ENCODE measurements at regions not wholly inside any gene's neighbourhood (a gene's known extent, or its start where the extent isn't known, plus 50 kb on each side); places are given as distances from the start of the nearest gene placed in this dataset.

DNA sequence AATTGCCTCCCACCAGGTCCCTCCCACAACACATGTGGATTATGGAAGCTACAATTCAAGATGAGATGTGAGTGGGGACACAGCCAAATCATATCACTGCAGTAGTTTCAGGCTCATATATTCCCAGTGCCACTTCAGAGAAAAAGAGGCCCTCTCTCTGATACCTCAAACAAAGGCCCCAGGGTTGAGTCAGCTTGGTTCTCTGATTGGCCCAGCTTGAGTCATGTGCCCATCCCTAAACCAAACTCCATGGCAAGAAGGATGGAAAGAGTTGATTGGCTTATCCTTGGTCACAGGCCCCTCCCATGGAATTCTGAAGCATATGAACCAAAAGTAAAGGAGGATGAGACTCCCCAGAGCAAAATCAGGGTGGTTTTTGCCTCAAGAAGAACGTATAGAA lies 75.9 kb upstream of the IRX6 start:
- Histone ChIP-seq H3K4me1 (ENCODE audit: low read depth) (no peaks in the 10 kb centered on the region), H3K9me3 (ENCODE audit: low read depth) (no peaks in the 10 kb centered on the region), H3K4me3 (no peak overlapping the region), H3K27ac (no peak overlapping the region), H3K36me3 (no peaks in the 10 kb centered on the region), H3K27me3 (no peaks in the 10 kb centered on the region)
- TF ChIP-seq, protein P1, sequence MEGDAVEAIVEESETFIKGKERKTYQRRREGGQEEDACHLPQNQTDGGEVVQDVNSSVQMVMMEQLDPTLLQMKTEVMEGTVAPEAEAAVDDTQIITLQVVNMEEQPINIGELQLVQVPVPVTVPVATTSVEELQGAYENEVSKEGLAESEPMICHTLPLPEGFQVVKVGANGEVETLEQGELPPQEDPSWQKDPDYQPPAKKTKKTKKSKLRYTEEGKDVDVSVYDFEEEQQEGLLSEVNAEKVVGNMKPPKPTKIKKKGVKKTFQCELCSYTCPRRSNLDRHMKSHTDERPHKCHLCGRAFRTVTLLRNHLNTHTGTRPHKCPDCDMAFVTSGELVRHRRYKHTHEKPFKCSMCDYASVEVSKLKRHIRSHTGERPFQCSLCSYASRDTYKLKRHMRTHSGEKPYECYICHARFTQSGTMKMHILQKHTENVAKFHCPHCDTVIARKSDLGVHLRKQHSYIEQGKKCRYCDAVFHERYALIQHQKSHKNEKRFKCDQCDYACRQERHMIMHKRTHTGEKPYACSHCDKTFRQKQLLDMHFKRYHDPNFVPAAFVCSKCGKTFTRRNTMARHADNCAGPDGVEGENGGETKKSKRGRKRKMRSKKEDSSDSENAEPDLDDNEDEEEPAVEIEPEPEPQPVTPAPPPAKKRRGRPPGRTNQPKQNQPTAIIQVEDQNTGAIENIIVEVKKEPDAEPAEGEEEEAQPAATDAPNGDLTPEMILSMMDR (IDR thresholded peaks at IDR 0.05; ENCODE audit: low read depth, low read length): no peak
- no peak for DNase-seq (ENCODE audit: low read depth in 1 of 2, low spot score in 1 of 2)

DNA sequence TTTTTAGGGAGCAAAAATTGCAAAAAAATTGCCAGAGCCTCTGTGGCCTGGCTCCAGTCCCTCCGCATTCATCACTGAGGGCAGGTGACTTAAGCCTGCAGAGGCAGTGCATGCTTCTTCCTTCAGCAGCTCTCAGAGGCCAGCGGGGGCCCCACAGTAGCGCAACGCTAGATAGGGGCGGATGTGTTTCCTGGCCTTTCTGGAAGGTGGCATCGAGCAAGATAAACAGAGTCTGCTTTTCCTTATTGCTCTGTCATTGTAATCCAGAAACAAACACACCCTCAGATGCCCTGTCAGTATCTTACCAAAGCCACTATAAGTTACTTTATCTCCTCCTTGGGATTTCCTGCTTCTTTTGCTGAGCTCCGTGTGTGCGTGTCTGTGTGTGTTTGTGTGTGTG lies 75.5 kb upstream of the IRX6 start:
- Histone ChIP-seq H3K27me3 (no peaks in the 10 kb centered on the region), H3K4me3 (no peak overlapping the region), H3K4me1 (ENCODE audit: low read depth) (no peaks in the 10 kb centered on the region), H3K36me3 (no peaks in the 10 kb centered on the region), H3K9me3 (ENCODE audit: low read depth) (no peaks in the 10 kb centered on the region), H3K27ac (no peak overlapping the region)
- peak in 1 of 2 donors; percentile 32 for DNase-seq (ENCODE audit: low read depth in 1 of 2, low spot score in 1 of 2)
- TF ChIP-seq, protein P1 (IDR thresholded peaks at IDR 0.05; ENCODE audit: low read depth, low read length): no peak

DNA sequence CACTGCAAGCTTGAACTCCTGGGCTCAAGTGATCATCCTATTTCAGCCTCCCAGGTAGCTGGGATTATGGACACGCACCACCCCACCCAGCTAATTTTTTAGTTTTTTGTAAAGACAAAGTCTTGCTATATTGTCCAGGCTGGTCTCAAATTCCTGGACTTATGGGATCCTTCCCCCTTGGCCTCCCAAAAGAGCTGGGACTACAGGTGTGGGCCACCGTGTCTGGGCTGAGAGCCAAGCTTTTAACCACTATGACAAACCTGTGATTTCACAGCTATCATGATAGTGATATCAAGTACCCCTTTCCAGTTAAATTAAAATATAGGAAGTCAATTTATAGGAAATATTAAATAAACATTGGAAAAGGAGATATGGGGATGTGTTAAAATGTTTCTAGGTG lies 74.6 kb upstream of the IRX6 start:
- no peak for DNase-seq (ENCODE audit: low read depth in 1 of 2, low spot score in 1 of 2)
- Histone ChIP-seq H3K27me3 (no peaks in the 10 kb centered on the region), H3K4me1 (ENCODE audit: low read depth) (no peaks in the 10 kb centered on the region), H3K4me3 (no peak overlapping the region), H3K9me3 (ENCODE audit: low read depth) (no peaks in the 10 kb centered on the region), H3K27ac (no peak overlapping the region), H3K36me3 (no peaks in the 10 kb centered on the region)
- TF ChIP-seq, protein P1 (IDR thresholded peaks at IDR 0.05; ENCODE audit: low read depth, low read length): no peak

DNA sequence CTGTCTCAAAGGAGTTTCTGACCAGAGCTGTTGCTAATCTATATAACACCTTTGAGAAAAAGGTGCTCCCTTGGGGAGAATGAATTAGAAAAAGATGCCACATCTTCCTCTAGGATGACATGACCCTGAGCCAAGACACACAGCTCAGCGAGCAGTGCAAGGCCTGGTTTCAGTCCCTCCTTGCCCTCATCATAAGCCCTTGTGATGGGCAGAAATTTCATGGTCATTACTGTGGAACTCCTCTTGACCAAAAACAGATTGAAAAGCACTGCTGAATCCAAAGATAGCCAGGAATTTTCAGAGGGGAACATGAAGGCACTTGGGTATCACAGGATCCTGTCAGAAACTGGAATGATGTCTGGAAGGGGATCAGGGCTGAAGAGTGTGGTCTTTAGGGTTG lies 74.1 kb upstream of the IRX6 start:
- TF ChIP-seq, protein P1 (IDR thresholded peaks at IDR 0.05; ENCODE audit: low read depth, low read length): no peak
- Histone ChIP-seq H3K4me1 (ENCODE audit: low read depth) (no peaks in the 10 kb centered on the region), H3K9me3 (ENCODE audit: low read depth) (no peaks in the 10 kb centered on the region), H3K27me3 (no peaks in the 10 kb centered on the region), H3K4me3 (no peak overlapping the region), H3K27ac (no peak overlapping the region), H3K36me3 (no peaks in the 10 kb centered on the region)
- DNase-seq (ENCODE audit: low read depth in 1 of 2, low spot score in 1 of 2): no peak

DNA sequence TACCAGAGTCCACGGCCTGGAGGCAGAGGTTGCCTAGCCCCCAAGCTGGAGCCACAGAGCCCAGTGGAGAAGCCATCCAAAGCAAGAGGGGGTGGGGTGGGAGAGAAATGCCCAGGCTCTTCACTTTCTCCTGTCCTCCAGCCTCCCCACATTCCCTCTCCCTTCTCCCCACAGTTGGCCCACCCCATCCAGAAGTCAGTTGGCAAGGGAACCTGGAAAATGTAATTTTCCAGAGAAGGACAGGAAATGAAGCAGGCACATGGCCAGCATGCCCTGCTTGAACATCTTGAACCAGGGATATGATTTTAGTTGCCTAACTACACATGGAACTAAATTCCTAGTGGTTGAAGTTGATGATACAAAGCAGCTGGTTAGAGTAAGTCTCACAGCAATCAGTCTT lies 73.3 kb upstream of the IRX6 start:
- Histone ChIP-seq H3K9me3 (ENCODE audit: low read depth) (no peaks in the 10 kb centered on the region), H3K27me3 (no peaks in the 10 kb centered on the region), H3K27ac (no peak overlapping the region), H3K36me3 (no peaks in the 10 kb centered on the region), H3K4me3 (no peak overlapping the region), H3K4me1 (ENCODE audit: low read depth) (no peaks in the 10 kb centered on the region)
- peak in 1 of 2 donors; percentile 21 for DNase-seq (ENCODE audit: low read depth in 1 of 2, low spot score in 1 of 2)
- TF ChIP-seq, protein P1 (IDR thresholded peaks at IDR 0.05; ENCODE audit: low read depth, low read length): no peak

DNA sequence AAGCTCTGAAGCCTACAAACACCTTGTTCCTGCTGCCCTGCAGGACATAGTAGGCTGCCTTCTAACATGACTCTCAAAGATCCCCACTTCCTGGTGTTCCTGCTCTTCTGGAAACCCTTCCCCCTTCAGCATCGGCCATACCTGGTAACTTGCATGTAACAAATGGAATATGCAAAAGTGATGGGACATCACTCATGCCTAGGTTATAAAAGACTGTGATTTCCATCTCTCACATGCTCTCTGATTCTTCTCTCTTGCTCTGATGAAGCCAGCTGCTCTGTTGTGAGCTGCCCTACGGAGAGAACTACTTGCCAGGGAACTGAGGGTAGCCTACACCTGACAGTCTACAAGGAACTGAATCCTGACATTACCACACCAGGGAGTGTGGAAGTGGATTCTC lies 72.9 kb upstream of the IRX6 start:
- no peaks in the 10 kb centered on the region for H3K27me3 ChIP-seq
- no peak for DNase-seq (ENCODE audit: low read depth in 1 of 2, low spot score in 1 of 2)
- TF ChIP-seq, protein P1 (IDR thresholded peaks at IDR 0.05; ENCODE audit: low read depth, low read length): no peak
- no peaks in the 10 kb centered on the region for H3K9me3 ChIP-seq (ENCODE audit: low read depth)
- H3K27ac ChIP-seq: no peak overlapping the region
- H3K4me1 ChIP-seq (ENCODE audit: low read depth): peaks cover under 1% of the 10 kb centered on the region
- no peaks in the 10 kb centered on the region for H3K36me3 ChIP-seq
- no peak overlapping the region for H3K4me3 ChIP-seq

All from cardiac muscle cell (in vitro differentiated cells and primary cell).